SU-DHL-6 (cell line): ENCODE measurements at regions not wholly inside any gene's neighbourhood (a gene's known extent, or its start where the extent isn't known, plus 50 kb on each side); places are given as distances from the start of the nearest gene placed in this dataset.

Experiments
- EZH2phosphoT487 ChIP-seq: fragments of 200-600 bp; sonication (generic), shearing (Covaris generic); conservative IDR thresholded peaks from 2 replicates; pipeline ENCODE4 v1.6.1; 2018; ENCODE audit warnings: mild to moderate bottlenecking, antibody characterized with exemption, low read length, moderate library complexity, mixed read lengths
- TF ChIP-seq, protein P1 (sequence below): fragments of 200-600 bp; sonication (generic); IDR thresholded peaks from one replicate; pipeline ENCODE4 v1.5.1; 2017; ENCODE audit warnings: antibody characterized with exemption, mild to moderate bottlenecking, low read length, moderate library complexity; ENCODE audit not compliant: insufficient read depth, poor library complexity, severe bottlenecking

DNA sequence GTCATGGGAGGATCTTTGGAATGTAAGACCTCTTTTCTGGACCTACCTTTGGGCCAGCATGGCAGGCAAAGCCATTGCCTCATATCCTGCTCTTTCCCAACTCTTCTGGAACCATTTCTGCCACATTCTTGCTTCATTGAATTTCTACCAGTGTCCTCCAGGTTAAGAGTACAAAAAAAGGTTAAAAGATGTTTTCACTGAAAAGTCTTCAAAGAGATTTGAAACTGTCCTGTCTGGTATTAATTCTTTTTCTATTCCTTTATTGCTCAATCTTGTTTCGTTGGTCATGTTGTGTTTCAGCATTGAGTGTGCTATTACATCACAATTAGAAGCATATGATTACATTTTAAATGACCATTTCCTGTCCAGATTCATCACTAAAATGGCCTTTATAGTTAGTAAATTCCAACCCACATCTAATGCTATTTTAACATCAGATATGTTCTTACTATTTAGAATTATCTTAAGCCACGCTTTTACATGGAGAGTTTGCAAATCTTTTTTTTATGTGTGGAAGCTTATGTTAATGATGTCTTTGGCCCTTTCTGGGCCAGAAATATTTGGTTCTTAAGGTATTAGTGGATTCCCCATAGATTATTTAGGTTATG is 450.9 kb downstream of the GJA1 start:
- TF ChIP-seq, protein P1, sequence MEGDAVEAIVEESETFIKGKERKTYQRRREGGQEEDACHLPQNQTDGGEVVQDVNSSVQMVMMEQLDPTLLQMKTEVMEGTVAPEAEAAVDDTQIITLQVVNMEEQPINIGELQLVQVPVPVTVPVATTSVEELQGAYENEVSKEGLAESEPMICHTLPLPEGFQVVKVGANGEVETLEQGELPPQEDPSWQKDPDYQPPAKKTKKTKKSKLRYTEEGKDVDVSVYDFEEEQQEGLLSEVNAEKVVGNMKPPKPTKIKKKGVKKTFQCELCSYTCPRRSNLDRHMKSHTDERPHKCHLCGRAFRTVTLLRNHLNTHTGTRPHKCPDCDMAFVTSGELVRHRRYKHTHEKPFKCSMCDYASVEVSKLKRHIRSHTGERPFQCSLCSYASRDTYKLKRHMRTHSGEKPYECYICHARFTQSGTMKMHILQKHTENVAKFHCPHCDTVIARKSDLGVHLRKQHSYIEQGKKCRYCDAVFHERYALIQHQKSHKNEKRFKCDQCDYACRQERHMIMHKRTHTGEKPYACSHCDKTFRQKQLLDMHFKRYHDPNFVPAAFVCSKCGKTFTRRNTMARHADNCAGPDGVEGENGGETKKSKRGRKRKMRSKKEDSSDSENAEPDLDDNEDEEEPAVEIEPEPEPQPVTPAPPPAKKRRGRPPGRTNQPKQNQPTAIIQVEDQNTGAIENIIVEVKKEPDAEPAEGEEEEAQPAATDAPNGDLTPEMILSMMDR: no peak
- no peak for TF ChIP-seq EZH2phosphoT487
